Uterus (tissue), 3 donors: ENCODE measurements at regions not wholly inside any gene's neighbourhood (a gene's known extent, or its start where the extent isn't known, plus 50 kb on each side); places are given as distances from the start of the nearest gene placed in this dataset.

ENCODE experiments used
- DNase-seq, 2 donors: peaks; one replicate each; pipeline ENCODE4 v3.0.0-alpha.2; 2019 to 2020
- H3K27ac ChIP-seq, 2 donors: fragments of 200-600 bp; sonication (generic); 1 replicate in 1 of 2; 2 replicates in 1 of 2; pipeline ENCODE4 v1.5.1; 2016 to 2018
- H3K27me3 ChIP-seq, 2 donors: fragments of 200-600 bp; sonication (generic); one replicate each; pipeline ENCODE4 v1.5.1; 2018 to 2019; ENCODE audit warnings: control low read depth in 1 of 2
- H3K36me3 ChIP-seq, 2 donors: fragments of 200-600 bp; sonication (generic); one replicate each; pipeline ENCODE4 v1.5.1; 2019; ENCODE audit warnings: control low read depth in 1 of 2
- H3K4me1 ChIP-seq, 2 donors: fragments of 200-600 bp; sonication (generic); one replicate each; pipeline ENCODE4 v1.5.1; 2018 to 2019; ENCODE audit warnings: control low read depth in 1 of 2
- H3K4me3 ChIP-seq, 2 donors: fragments of 200-600 bp; sonication (generic); 1 replicate in 1 of 2; 2 replicates in 1 of 2; pipeline ENCODE4 v1.5.1; 2018 to 2019; ENCODE audit warnings: mild to moderate bottlenecking in 1 of 2
- H3K9me3 ChIP-seq, 2 donors: fragments of 200-600 bp; sonication (generic); one replicate each; pipeline ENCODE4 v1.5.1; 2019; ENCODE audit warnings: control low read depth in 1 of 2
- CTCF ChIP-seq, 4 experiments: fragments of 200-600 bp in 2 of 4; fragments of 450-650 bp in 2 of 4; sonication (generic) in 2 of 4; IDR thresholded peaks; one replicate each; pipeline ENCODE4 v1.5.1; 2016 to 2019; ENCODE audit warnings: antibody characterized with exemption in 4 of 4, mild to moderate bottlenecking in 2 of 4, moderate library complexity in 1 of 4
- POLR2A ChIP-seq, 2 donors: fragments of 450-650 bp; IDR thresholded peaks; one replicate each; pipeline ENCODE4 v1.6.1; 2016; ENCODE audit warnings: antibody characterized with exemption in 2 of 2, mild to moderate bottlenecking in 1 of 2, moderate library complexity in 1 of 2
- intact Hi-C: fragments of 100-400 bp; cut with DNase I; formaldehyde crosslinking; loops from one replicate; pipeline ENCODE4 v1.15.1; 2023; ENCODE audit warnings: low total_unique reads
- donor health status: DM: yes; HTN: yes; CAD: no.

DNA sequence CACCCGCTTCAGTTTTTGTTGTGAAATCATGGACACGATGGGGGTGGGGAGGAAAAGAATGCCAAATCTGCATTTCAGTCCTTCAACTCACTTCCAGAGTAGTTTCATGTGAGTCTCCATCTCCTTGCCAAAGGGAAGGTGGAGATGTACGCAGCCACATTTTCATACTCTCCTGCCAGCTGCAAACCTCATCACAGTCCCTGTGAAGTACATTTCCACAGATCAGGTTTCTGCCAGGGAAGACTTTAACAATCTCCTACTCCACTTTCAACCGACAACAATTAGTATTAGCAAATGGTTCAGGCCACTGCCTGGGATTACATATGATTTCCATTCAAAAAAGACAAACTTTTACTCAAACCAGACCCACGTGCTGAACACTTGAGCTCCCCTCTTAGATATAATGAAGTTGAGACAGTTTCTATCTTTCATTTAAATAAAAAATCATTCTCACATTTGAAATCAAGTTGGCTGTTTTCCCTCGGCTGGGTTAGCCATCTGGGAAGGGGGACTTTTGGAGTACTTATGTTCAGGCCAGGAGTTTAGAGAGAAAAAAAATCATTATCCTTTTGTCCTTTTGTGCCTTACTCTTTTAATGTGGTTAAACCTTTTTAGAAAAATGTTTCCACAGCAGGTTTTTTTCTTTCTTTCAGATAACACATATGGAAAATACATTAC is 51.0 kb upstream of the CEP162 start:
- no peak for DNase-seq
- no peaks in the 10 kb centered on the region for H3K27me3 ChIP-seq
- intact Hi-C loops, result no loop called here
- no peaks in the 10 kb centered on the region for H3K9me3 ChIP-seq
- TF ChIP-seq CTCF (IDR thresholded peaks at IDR 0.05), result no peak
- no peak for TF ChIP-seq POLR2A (IDR thresholded peaks at IDR 0.05)
- no peak overlapping the region for H3K27ac ChIP-seq
- no peak overlapping the region for H3K4me3 ChIP-seq
- H3K36me3 ChIP-seq, result no peaks in the 10 kb centered on the region
- H3K4me1 ChIP-seq, result no peaks in the 10 kb centered on the region
